ENCODE measurements at regions not wholly inside any gene's neighbourhood (a gene's known extent, or its start where the extent isn't known, plus 50 kb on each side); places are given as distances from the start of the nearest gene placed in this dataset.
A peak's percentile ranks its signal among the peaks of the same experiment; 100 is the strongest.

DNA sequence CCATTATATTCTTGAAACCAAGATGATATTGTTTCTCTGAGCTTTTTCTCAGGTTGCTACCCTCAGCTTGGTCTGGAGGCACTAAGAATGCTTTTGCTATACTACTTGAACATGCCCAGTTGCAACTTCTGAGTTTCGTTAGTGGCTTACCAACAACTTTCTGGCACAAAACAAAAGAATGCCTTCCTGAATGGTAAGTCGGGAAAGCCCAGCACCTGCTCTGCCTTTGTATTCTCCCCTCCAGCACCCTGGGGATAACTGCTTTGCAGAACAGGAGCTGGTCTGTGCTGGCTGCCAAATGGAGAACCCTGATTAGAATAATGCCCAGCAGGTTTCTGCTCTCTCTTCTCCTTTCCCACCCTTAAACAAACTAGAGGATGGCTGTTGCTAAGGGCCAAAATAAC, 149.3 kb downstream of the TGFB2 start:
- Histone ChIP-seq H3K9me3 (no peaks in the 10 kb centered on the region), H3K4me1 (peaks cover 9% of the 10 kb centered on the region), H3K27ac (no peak overlapping the region), H3K27me3 (ENCODE audit: low read depth) (no peaks in the 10 kb centered on the region), H3K4me3 (no peak overlapping the region), H3K36me3 (no peaks in the 10 kb centered on the region)
- ATAC-seq: no peak
- intact Hi-C loops (cut with DNase I): no loop called here
- TF ChIP-seq, protein P1, sequence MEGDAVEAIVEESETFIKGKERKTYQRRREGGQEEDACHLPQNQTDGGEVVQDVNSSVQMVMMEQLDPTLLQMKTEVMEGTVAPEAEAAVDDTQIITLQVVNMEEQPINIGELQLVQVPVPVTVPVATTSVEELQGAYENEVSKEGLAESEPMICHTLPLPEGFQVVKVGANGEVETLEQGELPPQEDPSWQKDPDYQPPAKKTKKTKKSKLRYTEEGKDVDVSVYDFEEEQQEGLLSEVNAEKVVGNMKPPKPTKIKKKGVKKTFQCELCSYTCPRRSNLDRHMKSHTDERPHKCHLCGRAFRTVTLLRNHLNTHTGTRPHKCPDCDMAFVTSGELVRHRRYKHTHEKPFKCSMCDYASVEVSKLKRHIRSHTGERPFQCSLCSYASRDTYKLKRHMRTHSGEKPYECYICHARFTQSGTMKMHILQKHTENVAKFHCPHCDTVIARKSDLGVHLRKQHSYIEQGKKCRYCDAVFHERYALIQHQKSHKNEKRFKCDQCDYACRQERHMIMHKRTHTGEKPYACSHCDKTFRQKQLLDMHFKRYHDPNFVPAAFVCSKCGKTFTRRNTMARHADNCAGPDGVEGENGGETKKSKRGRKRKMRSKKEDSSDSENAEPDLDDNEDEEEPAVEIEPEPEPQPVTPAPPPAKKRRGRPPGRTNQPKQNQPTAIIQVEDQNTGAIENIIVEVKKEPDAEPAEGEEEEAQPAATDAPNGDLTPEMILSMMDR (IDR thresholded peaks at IDR 0.05): no peak
- DNase-seq: no peak

DNA sequence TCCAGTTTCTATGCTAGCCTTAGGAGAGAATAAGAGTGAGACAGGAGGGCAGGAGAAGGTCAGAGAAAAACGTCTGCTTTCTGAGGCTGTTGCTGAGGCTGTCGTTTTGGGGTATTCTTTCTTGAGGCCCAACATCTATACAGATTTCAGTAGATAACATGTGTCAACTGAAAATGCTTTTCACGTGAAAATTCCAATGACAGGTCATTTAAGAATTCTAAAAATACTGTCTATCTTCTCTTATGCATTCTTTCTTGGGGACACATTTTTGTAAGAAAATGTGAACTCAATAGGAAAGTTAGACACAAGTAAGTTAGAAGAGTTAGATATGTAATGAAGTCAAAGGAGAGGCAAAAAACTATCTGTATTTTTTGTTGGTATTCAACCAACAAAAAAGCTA, 150.8 kb downstream of the TGFB2 start:
- peaks cover 23% of the 10 kb centered on the region for H3K4me1 ChIP-seq
- TF ChIP-seq, protein P1 (IDR thresholded peaks at IDR 0.05): no peak
- H3K4me3 ChIP-seq: no peak overlapping the region
- H3K36me3 ChIP-seq: no peaks in the 10 kb centered on the region
- H3K27ac ChIP-seq: no peak overlapping the region
- intact Hi-C loops (cut with DNase I): loop anchor here (5.0 kb wide), 1 partner anchor 144 kb away; no protein-coding TSS in a partner anchor
- H3K9me3 ChIP-seq: no peaks in the 10 kb centered on the region
- no peak for DNase-seq
- ATAC-seq: no peak
- no peaks in the 10 kb centered on the region for H3K27me3 ChIP-seq (ENCODE audit: low read depth)

DNA sequence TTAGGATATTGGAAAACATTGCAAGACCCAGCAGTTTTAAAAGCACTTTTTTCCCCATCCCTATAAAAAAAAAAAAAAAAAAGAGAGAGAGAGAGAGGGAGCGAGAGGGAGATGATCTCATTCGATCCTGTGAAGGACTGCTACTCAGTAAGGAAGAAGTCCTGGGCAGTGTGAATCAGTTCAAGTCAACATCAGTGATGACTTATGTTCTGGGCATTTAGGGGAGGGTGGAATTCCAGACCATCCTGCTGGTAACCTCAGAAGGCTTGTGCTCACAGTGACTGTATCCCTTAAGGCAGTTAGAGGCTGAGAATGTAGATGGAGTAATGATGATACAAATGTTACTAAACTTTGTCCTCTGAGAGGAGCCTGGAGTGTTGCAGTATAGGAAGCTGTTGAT, 151.4 kb downstream of the TGFB2 start:
- ATAC-seq (no peak), DNase-seq (no peak)
- no peaks in the 10 kb centered on the region for H3K9me3 ChIP-seq
- H3K27ac ChIP-seq: no peak overlapping the region
- H3K4me3 ChIP-seq: no peak overlapping the region
- TF ChIP-seq, protein P1 (IDR thresholded peaks at IDR 0.05): no peak
- H3K27me3 ChIP-seq (ENCODE audit: low read depth): no peaks in the 10 kb centered on the region
- H3K4me1 ChIP-seq: peaks cover 27% of the 10 kb centered on the region
- intact Hi-C loops (cut with DNase I): loop anchor here (5.0 kb wide), 1 partner anchor 144 kb away; no protein-coding TSS in a partner anchor
- H3K36me3 ChIP-seq: no peaks in the 10 kb centered on the region

DNA sequence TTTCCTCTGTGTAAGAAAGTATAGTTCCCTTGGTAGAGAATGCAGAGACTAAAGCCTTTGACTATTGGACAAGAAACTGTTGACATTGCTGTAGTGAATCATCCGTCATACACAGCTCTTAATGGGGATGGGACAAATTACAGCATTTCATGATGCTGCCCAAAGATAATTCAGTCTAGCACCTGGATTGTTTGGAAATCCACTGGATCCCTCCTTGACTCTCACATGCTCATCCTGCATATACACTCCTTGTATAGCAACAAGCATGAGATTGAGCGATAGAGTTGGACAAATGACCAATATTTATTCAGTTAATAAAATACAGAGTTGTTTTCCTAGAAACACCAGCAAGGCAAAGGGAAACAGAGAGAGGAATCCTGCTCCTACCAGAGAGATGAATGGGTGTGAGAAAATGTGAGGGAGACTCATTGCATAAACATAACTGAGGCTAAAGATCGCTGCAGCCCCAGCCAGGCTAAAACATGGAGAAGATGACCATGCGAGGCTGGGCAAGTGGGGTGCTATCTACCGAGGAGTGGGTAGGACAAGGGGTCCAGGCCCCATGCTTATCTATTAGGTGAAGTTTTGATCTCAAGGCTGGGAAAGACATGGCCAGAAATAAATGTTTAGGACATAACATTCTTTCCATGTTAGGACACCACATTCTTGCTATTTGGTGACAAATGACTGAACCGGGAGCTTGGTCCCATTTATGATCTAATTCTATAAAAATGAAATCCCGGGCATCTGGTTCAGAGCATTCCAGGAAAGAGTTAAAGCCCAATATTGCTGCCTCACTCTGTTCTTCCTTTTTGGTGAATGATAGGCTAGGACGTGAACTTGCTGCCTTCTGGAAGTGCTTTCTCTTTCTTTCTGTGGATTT, 153.2 kb downstream of the TGFB2 start:
- peak; percentile 9 to 44 for ATAC-seq
- H3K9me3 ChIP-seq: no peaks in the 10 kb centered on the region
- H3K27ac ChIP-seq: peak overlapping the region; percentile 69
- H3K4me1 ChIP-seq: peaks cover 27% of the 10 kb centered on the region
- DNase-seq: no peak
- peak overlapping the region; percentile 36 for H3K4me3 ChIP-seq
- TF ChIP-seq, protein P1 (IDR thresholded peaks at IDR 0.05): no peak
- no peaks in the 10 kb centered on the region for H3K36me3 ChIP-seq
- intact Hi-C loops (cut with DNase I): loop anchor here (5.0 kb wide), 1 partner anchor 146 kb away; no protein-coding TSS in a partner anchor
- no peaks in the 10 kb centered on the region for H3K27me3 ChIP-seq (ENCODE audit: low read depth)

DNA sequence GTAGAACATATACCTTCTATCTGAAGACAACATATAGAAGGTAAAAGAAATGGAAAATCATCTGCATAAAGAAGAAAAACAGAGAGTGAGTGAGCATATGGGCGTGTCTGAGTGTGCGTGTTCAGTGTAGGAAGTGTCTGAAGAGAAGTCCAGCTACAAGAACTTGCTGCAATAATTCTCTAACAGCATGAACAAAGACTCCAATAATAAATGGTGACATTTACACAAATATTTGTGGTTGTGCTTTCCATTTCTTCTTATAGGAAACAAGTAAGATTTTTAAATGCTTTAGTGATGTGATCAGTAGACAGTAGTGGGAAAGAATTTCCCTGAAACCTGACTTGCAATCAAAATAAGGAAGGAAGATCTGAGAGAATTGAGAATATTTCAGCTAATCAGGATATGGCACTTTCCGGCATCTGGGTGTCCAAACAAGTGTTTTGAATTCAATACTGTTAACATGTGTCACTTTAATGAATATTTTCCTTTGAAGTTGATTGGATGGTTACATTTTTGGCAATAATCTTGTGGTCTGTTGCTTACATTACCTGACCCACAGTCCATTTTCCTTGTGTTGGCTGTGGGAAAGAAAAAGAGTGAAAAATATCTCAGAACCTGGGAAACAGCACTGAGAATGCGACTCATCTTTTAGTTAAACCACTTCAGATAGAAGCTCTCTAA, 154.0 kb downstream of the TGFB2 start:
- Histone ChIP-seq H3K27ac (peak overlapping the region; percentile 69), H3K27me3 (ENCODE audit: low read depth) (no peaks in the 10 kb centered on the region), H3K4me1 (peaks cover 27% of the 10 kb centered on the region), H3K9me3 (no peaks in the 10 kb centered on the region), H3K36me3 (no peaks in the 10 kb centered on the region), H3K4me3 (peak overlapping the region; percentile 36)
- no peak for DNase-seq
- intact Hi-C loops (cut with DNase I): loop anchor here (5.0 kb wide), 1 partner anchor 147 kb away; no protein-coding TSS in a partner anchor
- TF ChIP-seq, protein P1 (IDR thresholded peaks at IDR 0.05): no peak
- ATAC-seq: peak; percentile 73 to 75

Data from lower lobe of right lung (tissue), 2 donors.